D721Med (cell line): ENCODE measurements at regions not wholly inside any gene's neighbourhood (a gene's known extent, or its start where the extent isn't known, plus 50 kb on each side); places are given as distances from the start of the nearest gene placed in this dataset.
"Not testable (repeated sequence)": the region's sequence is repeated elsewhere in the genome, so short reads cannot be mapped to it uniquely, and the experiment has no call there.

Experiments
- DNase-seq: peaks from one replicate; pipeline ENCODE4 v3.0.0; 2011; ENCODE audit warnings: low spot score; ENCODE audit not compliant: insufficient read length
- FAIRE-seq: peaks from 2 replicates; lab custom pipeline; 2011; peaks lifted over from hg19 to GRCh38; lab: Jason Lieb, UNC
- CTCF ChIP-seq: IDR thresholded peaks from 2 replicates; pipeline ENCODE4 v1.5.1; 2012; ENCODE audit warnings: mild to moderate bottlenecking, control low read depth; ENCODE audit not compliant: insufficient read depth; ENCODE audit errors: missing control alignments

GRCh38 chr7:96770758-96771157, 61.1 kb upstream of the SEM1 start:
- TF ChIP-seq CTCF: no peak
- FAIRE-seq (no peak), DNase-seq (no peak)

GRCh38 chr7:96772139-96772694, 62.6 kb upstream of the SEM1 start:
- FAIRE-seq: no peak
- DNase-seq: no peak
- TF ChIP-seq CTCF: no peak

GRCh38 chr7:96773483-96773882, 63.8 kb upstream of the SEM1 start:
- FAIRE-seq (no peak), DNase-seq (no peak)
- TF ChIP-seq CTCF: no peak

GRCh38 chr7:96774358-96774757, 64.7 kb upstream of the SEM1 start:
- FAIRE-seq (no peak), DNase-seq (no peak)
- TF ChIP-seq CTCF: no peak

- no peak for TF ChIP-seq CTCF
- no peak for FAIRE-seq
These were observed 65.4 kb upstream of the SEM1 start for GRCh38 chr7:96775046-96775445.

GRCh38 chr7:96778263-96778662, 68.6 kb upstream of the SEM1 start:
- no peak for DNase-seq
- FAIRE-seq: no peak
- peak; percentile 4 for TF ChIP-seq CTCF

More at GRCh38 chr7:96775046-96775445, 65.4 kb upstream of the SEM1 start:
- no peak for DNase-seq

- DNase-seq: no peak
- no peak for TF ChIP-seq CTCF
- no peak for FAIRE-seq
These were observed 72.3 kb upstream of the SEM1 start for GRCh38 chr7:96781919-96782318.

GRCh38 chr7:96782686-96783298, 73.1 kb upstream of the SEM1 start:
- DNase-seq, FAIRE-seq: not testable (repeated sequence)
